Activated effector memory CD4-positive, alpha-beta T cell treated with Interleukin-2 at 50 U/mL for 16 hours (primary cell): ENCODE measurements at regions not wholly inside any gene's neighbourhood (a gene's known extent, or its start where the extent isn't known, plus 50 kb on each side); places are given as distances from the start of the nearest gene placed in this dataset.

Experiments
- DNase-seq: peaks from one replicate; pipeline ENCODE4 v3.0.0-alpha.2; 2020

DNA sequence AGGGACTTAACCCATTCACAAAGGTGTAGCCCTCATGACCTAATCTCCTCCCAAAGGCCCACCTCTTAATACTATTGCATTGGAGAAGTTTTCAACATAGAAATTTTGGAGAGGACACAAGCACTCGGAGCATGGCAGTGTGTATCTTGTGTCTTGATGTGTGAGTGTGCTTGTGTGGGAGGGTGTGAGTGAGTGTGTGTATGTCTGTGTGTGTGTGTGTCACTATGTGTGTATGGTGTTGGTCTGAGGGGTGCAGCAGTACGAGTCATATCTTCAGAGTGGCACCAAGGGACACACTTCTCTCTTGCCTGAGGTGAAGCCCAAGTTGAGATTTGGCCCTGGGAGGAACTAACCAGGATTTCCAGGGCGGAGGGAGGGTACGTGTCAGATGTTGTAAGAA lies 73.7 kb downstream of the NAV1 start:
- no peak for DNase-seq

DNA sequence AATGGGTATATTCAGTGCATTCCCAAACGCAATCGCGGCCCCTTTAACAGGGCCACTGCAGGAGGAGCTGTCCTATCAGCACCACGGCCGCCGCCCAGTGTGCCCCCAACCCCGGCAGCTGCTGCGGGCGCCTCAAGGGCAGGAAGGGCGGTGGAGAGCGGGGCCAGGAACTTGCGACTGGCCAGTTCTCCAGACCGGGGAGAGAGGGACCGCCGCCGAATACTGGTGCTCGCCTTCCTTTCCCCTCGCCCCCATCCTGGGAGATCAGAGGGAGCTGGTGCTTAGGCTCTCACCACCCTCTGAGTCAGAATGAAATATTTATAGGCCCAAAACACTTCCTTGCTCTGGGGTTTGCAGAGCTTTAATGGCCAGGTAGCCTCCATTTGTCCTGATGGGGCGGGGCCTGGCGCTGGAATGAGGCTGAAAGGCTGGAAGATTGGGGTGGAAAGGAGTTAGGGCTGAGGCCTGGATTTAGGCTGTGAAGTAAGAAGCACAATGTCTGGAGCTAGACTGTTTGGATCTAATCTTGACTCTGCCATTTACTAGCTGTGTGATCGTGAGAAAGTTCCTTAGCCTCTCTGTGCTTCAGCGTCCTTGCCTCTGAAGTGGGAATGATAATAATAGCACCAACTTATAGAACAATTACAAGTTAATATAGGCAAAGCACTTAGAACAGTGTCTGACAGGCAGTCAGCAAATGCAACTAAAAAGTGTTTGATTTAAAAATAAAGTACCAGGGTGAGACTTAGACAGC lies 75.5 kb downstream of the NAV1 start:
- DNase-seq: no peak

DNA sequence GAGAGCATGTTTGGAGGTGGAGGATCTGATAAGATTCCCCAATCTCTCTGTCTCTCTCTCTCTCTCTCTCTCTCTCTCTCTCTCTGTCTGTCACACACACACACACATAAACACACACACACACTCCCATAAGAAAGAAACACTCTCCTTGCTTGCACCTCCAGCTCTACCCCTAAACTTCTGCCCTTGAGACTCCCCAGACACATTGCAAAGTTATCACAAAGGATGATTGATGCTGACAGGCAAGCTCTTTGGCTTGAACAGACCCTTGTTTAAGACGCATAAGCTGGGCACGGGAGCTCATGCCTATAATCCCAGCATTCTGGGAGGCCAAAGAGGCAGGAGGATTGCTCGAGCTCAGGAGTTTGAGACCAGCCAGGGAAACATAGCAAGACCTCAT lies 78.2 kb downstream of the NAV1 start:
- no peak for DNase-seq

DNA sequence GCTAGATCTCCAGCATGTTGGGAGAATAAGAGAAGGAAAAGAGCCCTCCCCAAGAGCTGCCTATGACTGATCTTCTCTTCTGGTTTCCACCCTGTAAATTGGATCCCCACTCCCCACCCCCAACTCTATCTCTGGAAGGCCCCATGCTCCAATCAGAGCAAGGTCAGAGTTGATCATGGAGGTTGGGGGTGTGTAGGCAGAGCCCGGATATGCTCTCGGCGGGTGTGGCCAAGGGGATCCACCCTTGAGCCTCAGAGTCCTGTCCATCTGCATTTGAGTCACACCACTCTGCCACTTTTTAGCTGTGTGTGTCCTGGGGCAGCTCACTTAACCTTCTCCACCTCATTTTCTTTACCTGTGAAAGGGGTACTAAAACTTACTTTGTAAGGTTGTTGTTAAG lies 79.5 kb downstream of the NAV1 start:
- DNase-seq: no peak

DNA sequence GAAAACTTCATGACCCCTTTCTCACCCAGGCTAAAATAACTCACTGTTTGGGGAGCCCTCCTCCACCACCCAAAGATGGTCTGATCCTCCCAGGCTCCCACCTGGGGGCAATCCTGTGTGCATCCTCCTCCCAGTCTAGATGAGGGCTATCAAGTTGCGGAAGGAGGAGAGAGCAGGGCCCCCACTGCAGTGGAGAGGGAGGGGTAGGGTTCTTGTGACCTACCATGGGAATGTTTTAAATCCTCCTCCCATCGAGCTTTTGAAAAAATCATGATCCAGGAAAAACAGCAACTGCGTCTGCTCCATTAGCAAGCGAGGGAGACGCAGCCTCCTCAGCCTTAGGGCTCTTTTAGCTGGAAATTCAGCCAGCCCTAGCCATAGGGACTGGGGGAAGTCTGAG lies 80.0 kb downstream of the NAV1 start:
- DNase-seq: no peak

DNA sequence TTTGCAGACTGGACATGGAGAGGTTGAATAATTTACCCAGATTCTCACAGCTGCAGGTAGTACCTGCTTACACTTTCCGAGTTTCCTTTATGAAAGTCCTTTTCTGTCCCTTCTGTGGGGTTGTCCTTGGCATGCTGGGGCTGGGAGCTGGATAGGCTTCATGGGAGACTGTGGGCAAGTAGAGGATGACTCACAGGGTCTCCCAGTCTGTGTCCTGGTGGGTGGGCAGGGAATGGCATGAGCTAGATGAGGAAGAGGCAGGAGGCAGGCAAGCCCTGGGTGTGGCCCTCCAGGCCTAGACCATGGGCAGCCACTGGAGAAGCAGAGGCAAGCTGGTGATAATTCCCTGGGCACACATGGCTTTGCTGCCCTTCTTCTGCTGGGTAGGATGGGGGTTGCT lies 80.6 kb downstream of the NAV1 start:
- no peak for DNase-seq

DNA sequence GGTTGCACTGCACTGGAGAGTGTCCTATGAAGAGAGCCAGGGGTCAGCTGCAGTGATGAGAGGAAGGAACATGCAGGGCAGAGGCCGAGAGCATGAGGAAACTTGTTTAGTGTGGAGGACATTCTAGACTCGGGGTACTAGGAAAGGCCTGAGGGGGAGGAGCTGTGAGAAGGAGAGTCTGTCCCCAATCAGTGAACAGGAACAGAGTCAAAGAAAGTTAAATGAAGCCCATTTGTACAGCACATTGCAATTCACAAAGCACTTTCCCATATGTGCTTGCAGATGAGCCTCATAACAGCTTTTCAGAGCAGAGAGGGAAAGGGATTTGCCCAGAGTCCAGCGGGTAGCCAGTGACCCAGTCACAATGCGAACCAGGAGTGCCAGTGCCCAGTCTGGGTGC lies 83.4 kb downstream of the NAV1 start:
- DNase-seq: no peak

DNA sequence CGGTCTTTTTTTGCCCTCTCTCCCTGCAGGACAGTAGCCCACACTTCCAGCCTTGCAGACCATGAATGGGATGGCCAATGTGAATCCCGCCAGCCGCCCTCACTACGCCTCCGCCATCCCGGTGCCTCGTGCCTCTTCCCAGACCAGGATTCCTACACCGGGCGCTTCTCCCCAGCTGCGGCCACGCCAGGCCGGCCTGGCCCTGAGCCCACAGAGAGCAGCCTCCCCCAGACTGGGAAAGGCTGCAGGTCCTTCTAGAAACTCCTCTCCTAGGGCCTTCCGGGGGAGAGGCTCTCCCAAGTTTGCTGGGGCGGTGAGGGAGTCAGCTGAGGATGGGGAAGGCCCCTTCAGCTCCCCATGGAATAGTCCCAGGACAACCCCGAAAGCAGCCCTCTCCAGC lies 83.9 kb downstream of the NAV1 start:
- DNase-seq: no peak

DNA sequence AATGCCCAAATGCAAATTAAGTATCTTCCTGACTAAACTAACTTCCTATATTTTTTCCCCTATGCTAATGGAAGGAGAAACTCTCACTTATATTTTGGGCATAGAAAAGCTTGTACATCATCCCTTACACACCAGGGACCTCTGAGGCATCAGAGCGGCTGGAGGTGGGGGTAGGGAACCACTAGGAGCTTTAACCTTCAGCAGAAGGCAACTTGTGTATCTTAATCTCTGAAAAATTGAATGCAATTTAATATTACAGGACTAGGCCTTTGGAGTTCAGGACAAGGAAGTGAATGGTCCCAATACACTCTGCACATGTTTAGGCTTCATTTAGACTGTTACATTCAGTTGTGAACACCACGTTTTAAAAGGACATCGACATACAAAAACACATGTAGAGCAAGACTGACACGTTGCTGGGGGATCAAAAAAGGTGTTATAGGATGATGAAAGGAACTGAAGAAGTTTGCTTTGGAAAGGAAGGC lies 85.9 kb downstream of the NAV1 start:
- no peak for DNase-seq

DNA sequence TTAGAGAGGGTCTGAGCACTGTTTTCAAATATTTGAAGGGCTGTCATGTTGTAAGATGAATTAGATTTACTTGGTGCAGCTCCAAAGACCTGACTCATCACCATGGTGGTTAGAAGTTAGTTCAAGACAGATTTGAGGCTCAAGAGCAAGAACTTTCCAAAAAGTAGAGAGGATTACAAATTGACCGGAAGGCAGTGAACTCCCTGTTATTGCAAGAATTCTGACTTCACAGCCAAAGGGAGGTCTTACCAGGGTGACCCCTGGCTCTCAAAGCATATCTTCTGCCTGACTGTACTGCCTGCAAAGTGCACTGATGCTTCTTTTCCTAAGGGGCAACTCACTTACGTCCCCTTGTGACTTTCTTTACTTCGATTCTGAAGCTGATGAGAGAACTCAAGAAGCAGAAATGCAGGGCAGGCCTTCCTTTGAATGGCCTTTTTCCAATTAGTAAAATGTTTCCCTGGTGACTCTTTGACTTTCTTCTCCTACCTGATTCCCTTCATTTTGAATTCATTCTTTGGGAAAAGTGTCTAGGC lies 86.4 kb downstream of the NAV1 start:
- no peak for DNase-seq

DNA sequence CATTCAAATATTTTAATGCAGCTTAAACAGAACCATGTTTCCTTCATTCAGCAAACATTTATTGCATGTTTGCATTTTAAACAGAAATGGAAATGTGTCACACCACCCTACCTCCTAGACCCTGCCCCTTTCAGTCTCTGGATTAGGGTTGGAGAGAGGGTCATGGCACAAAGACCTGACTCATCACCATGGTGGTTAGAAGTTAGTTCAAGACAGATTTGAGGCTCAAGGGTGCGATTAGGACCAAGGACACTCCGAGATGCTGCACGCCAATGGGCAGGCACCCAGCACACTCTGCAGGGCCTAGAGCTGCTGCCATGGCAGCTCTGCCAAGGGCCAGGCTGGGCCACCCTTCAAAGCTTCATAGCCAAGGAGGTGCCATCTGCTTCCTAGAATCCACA lies 86.9 kb downstream of the NAV1 start:
- DNase-seq: no peak

DNA sequence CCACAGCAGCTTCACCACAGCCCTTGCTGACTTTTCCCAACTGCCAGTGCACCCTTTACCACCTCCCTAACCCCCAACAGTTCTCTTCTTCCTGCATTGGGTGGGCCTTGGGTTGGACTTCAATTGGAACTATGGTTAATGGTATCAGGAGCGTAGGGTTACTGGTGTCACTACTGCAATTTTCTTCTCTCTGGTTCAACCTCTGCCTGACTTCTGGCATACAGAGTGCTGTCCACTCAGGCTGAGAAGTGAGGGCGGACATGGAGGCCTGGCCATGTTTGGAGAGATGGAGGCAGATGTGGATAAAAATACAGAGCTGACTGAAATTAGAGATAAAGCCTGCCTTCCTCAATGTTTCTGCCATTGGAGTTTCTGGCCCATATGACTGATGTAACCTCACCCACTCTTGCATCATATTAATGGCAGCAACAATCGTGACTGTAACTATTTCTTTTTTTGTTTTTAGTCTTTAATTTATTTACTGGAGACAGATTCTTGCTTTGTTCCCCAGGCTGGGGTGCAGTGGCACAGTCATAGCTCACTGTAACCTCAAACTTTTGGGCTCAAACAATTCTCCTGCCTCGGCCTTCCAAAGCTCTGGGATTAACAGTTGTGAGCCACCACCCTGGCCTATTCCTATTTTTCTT lies 87.8 kb downstream of the NAV1 start:
- no peak for DNase-seq

DNA sequence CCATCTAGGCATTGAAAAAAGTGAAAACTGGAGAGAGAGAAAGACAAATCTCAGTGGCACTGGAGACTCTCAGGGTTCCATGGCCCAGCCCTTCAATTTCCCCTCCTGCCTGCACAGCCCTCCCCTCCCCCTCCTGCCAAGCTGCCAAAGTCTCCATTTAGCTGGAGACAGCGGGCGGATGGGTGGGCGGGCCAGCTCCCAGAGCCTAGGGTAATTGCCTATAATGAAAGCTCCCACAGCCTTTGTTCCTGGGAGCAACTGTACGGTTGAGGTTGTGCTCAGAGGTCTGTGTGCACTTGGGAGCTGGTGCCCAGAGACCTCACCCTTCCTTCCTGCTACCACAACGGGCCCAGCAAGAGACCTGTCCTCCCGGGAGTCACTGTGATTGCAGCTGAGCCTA lies 89.6 kb downstream of the NAV1 start:
- no peak for DNase-seq

DNA sequence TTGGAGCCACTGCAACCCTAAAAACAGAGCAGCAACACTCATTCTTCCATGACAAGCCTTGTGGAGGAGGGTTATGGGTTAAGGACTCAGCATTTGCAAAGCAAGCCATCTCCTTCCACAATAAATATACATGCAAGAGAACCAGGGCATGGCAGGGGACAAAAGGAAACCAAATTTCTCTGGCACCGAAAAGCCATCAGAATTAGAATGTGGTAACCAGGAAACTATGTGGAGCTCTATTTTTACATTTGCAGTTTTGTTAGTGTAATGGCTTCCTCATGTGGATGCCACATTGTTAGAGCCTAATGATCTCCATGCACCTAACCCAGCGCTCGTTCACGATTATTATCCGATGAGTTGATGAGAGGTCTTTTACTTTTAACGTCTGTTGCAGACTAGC lies 91.7 kb downstream of the NAV1 start:
- DNase-seq: no peak

DNA sequence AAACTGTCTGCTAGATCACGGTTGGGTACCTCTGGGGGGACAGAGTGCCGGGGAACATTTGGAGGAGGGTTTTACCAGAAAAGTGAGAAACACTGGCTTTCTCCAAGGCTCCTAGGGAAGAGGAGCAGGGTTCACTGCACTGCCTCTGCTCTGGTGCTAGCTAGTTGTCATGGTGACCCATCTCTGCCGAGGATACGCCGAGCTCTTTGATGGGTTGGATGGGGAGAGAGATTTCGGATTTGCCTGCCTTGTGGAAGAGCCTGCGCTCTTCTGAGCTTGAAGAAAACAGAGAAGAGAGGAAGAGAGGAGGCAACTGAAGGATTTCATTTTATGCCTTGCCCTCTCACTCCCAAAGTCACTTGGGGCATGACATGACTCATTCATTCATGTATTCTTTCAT lies 92.1 kb downstream of the NAV1 start:
- DNase-seq: no peak

DNA sequence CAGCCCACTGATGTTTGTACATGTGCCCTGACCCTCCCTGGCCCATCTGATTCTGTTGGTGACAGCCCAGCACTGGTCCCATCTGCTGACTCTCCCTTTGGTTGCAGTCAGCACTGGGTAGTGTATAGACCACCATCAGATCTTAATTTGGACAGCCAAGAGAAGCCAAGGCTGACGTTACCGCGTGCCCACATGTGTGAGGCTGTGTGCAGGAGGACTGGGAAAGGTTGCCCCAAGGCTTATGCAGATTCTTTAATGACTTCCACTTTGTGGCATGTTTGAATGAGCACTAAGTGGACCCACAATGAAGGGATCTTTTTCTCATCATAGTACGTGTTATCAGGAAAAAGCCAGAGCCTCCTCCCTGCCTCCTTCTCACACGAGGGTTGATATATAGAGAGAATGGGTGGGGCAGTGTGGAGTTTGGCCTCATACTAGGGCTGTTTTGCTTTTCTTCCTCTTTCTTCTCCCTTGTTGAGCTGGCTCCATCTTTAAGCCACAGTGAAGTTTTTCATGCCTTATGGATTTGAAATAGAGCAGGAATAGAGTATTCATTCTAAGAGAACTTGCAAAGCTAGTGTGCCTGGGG lies 93.5 kb downstream of the NAV1 start:
- DNase-seq: no peak

DNA sequence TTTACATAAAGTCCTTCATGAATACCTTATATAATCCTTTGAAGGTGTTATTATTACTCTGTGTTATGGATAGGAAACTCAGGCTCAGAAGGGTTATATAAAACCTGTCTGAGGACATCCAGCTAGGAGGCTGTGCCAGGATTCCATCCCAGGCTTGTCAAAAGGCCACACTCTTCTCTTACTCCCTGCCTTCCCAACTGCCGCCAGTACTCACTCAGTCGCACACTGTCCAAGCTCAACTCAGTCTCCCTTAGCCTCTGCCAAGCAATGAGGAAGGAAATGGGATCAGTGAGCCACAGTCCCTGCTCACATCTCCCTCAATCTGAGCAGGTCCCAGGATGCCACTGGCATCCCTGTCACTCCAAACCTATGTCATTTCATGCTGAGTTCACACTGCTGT lies 94.4 kb downstream of the NAV1 start:
- DNase-seq: no peak

DNA sequence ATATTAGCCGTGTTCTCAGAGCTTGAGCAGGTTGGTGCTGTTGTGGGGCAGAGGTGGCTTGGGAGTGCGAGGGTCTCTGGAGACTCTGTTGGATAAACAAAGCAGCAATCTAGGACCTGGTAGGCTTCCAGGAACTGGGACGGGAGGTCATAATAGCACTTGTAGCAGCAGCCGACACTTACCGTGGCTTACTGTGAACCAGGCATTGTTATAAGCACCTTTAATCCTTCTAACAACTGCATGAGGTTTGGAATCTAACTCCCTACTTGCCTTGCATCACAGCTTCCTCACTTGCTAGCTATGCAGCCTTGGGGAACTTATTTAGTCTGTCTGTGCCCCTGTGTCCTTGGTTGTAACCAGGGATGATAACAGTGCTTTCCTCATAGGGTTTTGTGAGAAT lies 94.9 kb downstream of the NAV1 start:
- DNase-seq: no peak

DNA sequence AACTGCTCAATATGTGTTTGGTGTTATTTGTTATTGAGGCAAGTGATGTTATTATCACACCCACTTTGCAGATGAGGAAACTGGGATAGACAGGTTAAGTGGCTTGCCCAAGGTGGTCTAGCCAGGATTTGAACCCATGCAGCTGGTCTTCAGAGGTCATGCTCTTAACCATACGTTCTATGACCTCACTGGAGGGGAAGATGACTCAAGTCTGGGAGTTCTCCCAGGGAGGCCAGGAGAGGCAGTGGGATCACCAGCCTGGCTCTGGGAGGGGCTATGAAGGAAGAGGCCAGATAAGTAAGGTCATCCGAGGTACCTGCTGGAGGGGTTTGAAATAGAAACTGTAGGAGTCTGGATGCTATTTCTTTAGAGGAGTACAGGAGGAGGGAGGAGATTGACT lies 95.3 kb downstream of the NAV1 start:
- DNase-seq: no peak

DNA sequence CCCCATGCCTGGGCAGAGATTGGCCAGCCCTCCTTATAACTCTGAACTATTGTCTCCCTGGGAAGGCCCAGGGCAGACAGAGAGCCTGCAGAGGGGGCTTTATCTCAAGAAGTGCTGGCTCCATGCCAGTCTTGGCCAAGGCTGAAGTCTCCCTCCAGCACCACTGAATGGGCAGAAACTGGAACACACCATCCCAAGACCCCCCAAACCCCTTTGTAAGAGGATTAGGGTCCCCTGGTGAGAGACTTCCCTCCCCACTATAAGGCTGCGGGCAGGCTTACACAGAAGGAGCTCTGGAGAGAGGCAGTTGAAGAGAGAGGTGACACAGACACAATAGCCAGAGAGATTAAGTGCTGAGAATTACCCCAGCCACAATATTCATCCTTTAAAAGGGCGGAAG lies 97.2 kb downstream of the NAV1 start:
- DNase-seq: no peak

DNA sequence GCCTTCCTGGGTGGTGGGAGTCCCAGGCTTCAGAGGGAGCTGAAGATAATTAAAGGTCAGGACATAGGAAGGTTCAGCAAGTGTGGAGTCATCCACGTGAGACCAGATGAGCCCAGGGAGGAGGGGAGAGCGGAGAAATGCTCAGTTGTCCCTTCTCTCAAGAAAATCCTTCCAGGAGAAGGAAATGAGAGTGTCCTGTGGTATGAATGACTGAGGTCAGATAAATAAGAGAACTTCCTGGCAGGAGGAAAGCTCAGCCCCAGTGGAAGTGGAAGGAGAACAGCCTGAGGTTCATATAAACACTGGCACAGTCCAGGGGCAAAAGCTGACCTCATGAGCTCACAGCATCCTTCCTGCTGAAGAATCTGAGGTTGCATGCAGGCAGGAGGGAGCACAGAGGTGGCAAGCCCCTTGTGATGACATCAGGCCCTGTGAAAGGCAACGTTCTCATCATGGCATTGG lies 97.6 kb downstream of the NAV1 start:
- no peak for DNase-seq

DNA sequence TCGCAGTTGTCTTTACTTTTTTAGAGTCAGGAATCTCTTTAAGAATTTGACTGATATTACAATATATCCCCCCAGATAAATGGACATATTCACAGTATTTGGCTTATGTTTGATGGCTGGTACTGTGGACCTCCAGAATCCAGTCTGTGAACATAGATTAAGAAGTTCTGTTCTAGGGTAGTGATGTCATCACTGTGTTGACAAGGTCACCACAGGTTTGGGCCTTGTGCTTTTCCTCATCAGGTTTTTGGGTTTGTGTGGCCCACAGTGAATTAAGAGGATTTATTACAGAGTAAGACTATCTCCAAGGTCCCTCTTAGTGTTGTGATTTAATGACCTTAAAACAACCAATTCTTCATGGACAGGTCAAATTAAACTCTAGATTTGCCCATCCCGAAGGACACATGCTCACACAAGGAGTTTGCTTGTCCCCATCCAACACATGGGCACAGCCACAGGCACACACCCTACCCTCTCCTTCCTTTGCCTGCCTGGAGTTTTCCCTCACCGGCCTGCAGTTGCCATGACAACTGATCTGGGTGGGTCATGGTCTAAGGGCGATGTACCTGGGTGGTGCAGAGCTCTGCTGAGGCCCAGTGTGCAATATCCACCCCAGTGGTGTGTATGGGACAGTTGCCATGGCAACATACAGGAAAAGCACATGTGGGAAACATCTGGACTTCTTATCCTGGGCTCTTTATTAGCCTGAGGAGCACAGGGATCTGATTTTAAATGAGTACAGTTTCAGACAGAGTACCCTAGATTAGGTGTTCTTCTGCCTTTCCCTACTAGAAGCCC lies 98.6 kb downstream of the NAV1 start:
- no peak for DNase-seq

DNA sequence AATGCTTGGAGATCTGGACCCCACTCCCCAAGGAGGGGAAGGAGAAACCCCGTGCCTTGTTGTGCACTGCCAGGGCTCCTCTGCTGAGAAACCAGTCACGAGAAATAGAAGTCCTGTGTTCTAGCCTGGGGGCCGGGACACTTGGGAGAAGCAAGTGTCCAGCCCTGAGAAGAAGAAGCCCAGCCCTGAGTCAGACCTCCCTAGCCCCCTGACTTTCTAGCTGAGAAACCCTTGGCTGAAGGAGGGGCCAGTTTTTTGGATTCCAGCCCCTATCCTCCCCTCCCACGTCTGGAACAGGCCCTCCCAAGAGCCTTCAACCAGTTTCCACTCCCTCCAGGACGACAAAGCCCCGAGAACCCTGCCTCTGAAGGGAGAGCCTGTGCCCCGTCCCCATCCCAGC lies 100.5 kb downstream of the NAV1 start:
- DNase-seq: no peak
